B cell (primary cell): ENCODE measurements at regions not wholly inside any gene's neighbourhood (a gene's known extent, or its start where the extent isn't known, plus 50 kb on each side); places are given as distances from the start of the nearest gene placed in this dataset.

Experiments used
- ATAC-seq: fragments of 200-7000 bp; cut with Tn5 transposase; one replicate; pipeline ENCODE4 v1.10.0; 2021; ENCODE audit warnings: low read depth, mild to moderate bottlenecking, moderate number of reproducible peaks, moderate library complexity
- CTCF ChIA-PET: fragments of 350-600 bp; sonication (Branson Sonifier 250); formaldehyde crosslinking; loops from one replicate; lab custom pipeline; 2021; ENCODE audit warnings: antibody characterized with exemption, inconsistent platforms; lab: Charles Lee
- POLR2A ChIA-PET: fragments of 350-600 bp; sonication (Branson Sonifier 250); formaldehyde crosslinking; loops from one replicate; lab custom pipeline; 2021; ENCODE audit warnings: antibody characterized with exemption; lab: Charles Lee
- DNase-seq: peaks from one replicate; pipeline ENCODE4 v3.0.0; 2013
- H2AFZ ChIP-seq: 2 replicates; pipeline ENCODE4 v1.6.1; 2012; ENCODE audit warnings: mild to moderate bottlenecking, low read depth, low read length; ENCODE audit not compliant: insufficient read depth, poor library complexity, severe bottlenecking
- H3K27ac ChIP-seq, 2 donors: 1 replicate in 1 of 2; 2 replicates in 1 of 2; pipeline ENCODE4 v1.5.1; 2012 to 2013; ENCODE audit warnings: low read length in 2 of 2, mild to moderate bottlenecking in 2 of 2, moderate library complexity in 1 of 2
- H3K27me3 ChIP-seq, 4 experiments: fragments of 200-600 bp in 1 of 4; sonication (generic) in 1 of 4; replicated peaks in 1 of 4; 1 replicate in 2 of 4; 2 replicates in 2 of 4; pipeline versions ENCODE4 v1.6.1 to v1.7.0; 2013 to 2016; ENCODE audit warnings: low read length in 3 of 4, mild to moderate bottlenecking in 2 of 4, mixed read lengths in 1 of 4, moderate library complexity in 1 of 4; ENCODE audit not compliant: insufficient read depth in 4 of 4, control insufficient read depth in 3 of 4; ENCODE audit errors: control extremely low read depth in 1 of 4
- H3K36me3 ChIP-seq, 2 experiments: replicated peaks in 1 of 2; 1 replicate in 1 of 2; 2 replicates in 1 of 2; pipeline versions ENCODE4 v1.6.1 to v1.7.1; 2013; ENCODE audit warnings: low read length in 1 of 2; ENCODE audit not compliant: insufficient read depth in 2 of 2, control insufficient read depth in 1 of 2; ENCODE audit errors: control extremely low read depth in 1 of 2, extremely low read depth in 1 of 2
- H3K4me1 ChIP-seq, 2 donors: fragments of 200-600 bp in 1 of 2; sonication (generic) in 1 of 2; 1 replicate in 1 of 2; 2 replicates in 1 of 2; pipeline versions ENCODE4 v1.5.1 to v1.6.1; 2013 to 2017; ENCODE audit warnings: low read length in 2 of 2; ENCODE audit not compliant: control insufficient read depth in 2 of 2, insufficient read depth in 2 of 2
- H3K4me2 ChIP-seq: replicated peaks from 2 replicates; pipeline ENCODE3; 2012; ENCODE audit warnings: mild to moderate bottlenecking, low read depth, low read length; ENCODE audit not compliant: poor library complexity, severe bottlenecking
- H3K4me3 ChIP-seq, 5 experiments: fragments of 200-600 bp in 1 of 5; sonication (generic) in 1 of 5; 1 replicate in 3 of 5; 2 replicates in 2 of 5; pipeline versions ENCODE4 v1.5.1 to v1.7.0; 2011 to 2016; ENCODE audit warnings: low read length in 4 of 5, mild to moderate bottlenecking in 4 of 5, low read depth in 2 of 5, control low read depth in 1 of 5, moderate library complexity in 1 of 5; ENCODE audit not compliant: insufficient read depth in 1 of 5; ENCODE audit errors: control extremely low read depth in 1 of 5, extremely low read depth in 1 of 5
- H3K79me2 ChIP-seq: fragments of 200-600 bp; sonication (generic); one replicate; pipeline ENCODE4 v1.6.0; 2016; ENCODE audit warnings: low read length; ENCODE audit not compliant: control insufficient read depth, insufficient read depth
- H3K9ac ChIP-seq: fragments of 200-600 bp; sonication (generic); 2 replicates; pipeline ENCODE4 v1.6.1; 2017; ENCODE audit warnings: mild to moderate bottlenecking, low read length, moderate library complexity
- H3K9me3 ChIP-seq, 3 donors: one replicate each; pipeline versions ENCODE4 v1.6.1 to v1.7.1; 2013; ENCODE audit warnings: low read length in 2 of 3; ENCODE audit not compliant: control insufficient read depth in 2 of 3, insufficient read depth in 1 of 3; ENCODE audit errors: control extremely low read depth in 1 of 3
- H4K20me1 ChIP-seq: 2 replicates; pipeline ENCODE4 v1.6.0; 2012; ENCODE audit warnings: mild to moderate bottlenecking, low read length; ENCODE audit not compliant: insufficient read depth, control insufficient read depth, poor library complexity, severe bottlenecking
- H3K27ac Mint-ChIP-seq: one replicate; pipeline ENCODE4 v1.8.0; 2021; ENCODE audit warnings: mixed read lengths
- H3K27me3 Mint-ChIP-seq: one replicate; pipeline ENCODE4 v1.8.0; 2021; ENCODE audit warnings: mixed read lengths
- H3K4me1 Mint-ChIP-seq: one replicate; pipeline ENCODE4 v1.8.0; 2021; ENCODE audit warnings: mixed read lengths
- H3K4me3 Mint-ChIP-seq: one replicate; pipeline ENCODE4 v1.8.0; 2021; ENCODE audit warnings: mixed read lengths
- H3K9me3 Mint-ChIP-seq: one replicate; pipeline ENCODE4 v1.8.0; 2022; ENCODE audit warnings: mixed read lengths; ENCODE audit not compliant: insufficient read depth
- EZH2 ChIP-seq: IDR thresholded peaks from 2 replicates; pipeline ENCODE4 v1.6.1; 2012; ENCODE audit warnings: borderline replicate concordance, low read depth, mild to moderate bottlenecking, moderate library complexity, low read length; ENCODE audit not compliant: insufficient read depth, poor library complexity, severe bottlenecking
- WGBS: methylation state at CpG from one replicate; pipeline ENCODE4 v1.1.5; 2013; ENCODE audit warnings: missing lambda C conversion rate; ENCODE audit not compliant: insufficient coverage; 5-methylcytosine and 5-hydroxymethylcytosine counted together
- intact Hi-C: fragments of 100-400 bp; cut with micrococcal nuclease; formaldehyde crosslinking; loops from one replicate; pipeline ENCODE4 v1.10.0; 2022
- TF ChIP-seq, protein P1 (sequence below): fragments of 200-600 bp; IDR thresholded peaks from one replicate; pipeline ENCODE4 v1.8.0; 2022; ENCODE audit warnings: antibody characterized with exemption, mild to moderate bottlenecking

- Histone ChIP-seq H3K36me3 (no peaks in the 10 kb centered on the region), H3K27me3 (no peaks in the 10 kb centered on the region), H3K27ac (no peak overlapping the region), H2AFZ (no peak overlapping the region), H4K20me1 (no peaks in the 10 kb centered on the region), H3K9me3 (no peaks in the 10 kb centered on the region), H3K79me2 (no peaks in the 10 kb centered on the region), H3K4me3 (no peak overlapping the region), H3K9ac (no peak overlapping the region), H3K4me1 (no peaks in the 10 kb centered on the region), H3K4me2 (no peak overlapping the region)
- no peak for TF ChIP-seq EZH2
- TF ChIP-seq, protein P1, sequence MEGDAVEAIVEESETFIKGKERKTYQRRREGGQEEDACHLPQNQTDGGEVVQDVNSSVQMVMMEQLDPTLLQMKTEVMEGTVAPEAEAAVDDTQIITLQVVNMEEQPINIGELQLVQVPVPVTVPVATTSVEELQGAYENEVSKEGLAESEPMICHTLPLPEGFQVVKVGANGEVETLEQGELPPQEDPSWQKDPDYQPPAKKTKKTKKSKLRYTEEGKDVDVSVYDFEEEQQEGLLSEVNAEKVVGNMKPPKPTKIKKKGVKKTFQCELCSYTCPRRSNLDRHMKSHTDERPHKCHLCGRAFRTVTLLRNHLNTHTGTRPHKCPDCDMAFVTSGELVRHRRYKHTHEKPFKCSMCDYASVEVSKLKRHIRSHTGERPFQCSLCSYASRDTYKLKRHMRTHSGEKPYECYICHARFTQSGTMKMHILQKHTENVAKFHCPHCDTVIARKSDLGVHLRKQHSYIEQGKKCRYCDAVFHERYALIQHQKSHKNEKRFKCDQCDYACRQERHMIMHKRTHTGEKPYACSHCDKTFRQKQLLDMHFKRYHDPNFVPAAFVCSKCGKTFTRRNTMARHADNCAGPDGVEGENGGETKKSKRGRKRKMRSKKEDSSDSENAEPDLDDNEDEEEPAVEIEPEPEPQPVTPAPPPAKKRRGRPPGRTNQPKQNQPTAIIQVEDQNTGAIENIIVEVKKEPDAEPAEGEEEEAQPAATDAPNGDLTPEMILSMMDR, result no peak
- ChIA-PET CTCF (no interaction called here), POLR2A (no interaction called here)
- WGBS, result no CpG with 5 or more reads among the region's 3 CpGs
- no peaks in the 10 kb centered on the region for H3K4me1 Mint-ChIP-seq
- H3K27ac Mint-ChIP-seq, result no peak overlapping the region
- no peak for DNase-seq
- no peaks in the 10 kb centered on the region for H3K9me3 Mint-ChIP-seq
- no peaks in the 10 kb centered on the region for H3K27me3 Mint-ChIP-seq
- intact Hi-C loops, result no loop called here
- no peak overlapping the region for H3K4me3 Mint-ChIP-seq
- ATAC-seq, result no peak
Measured at GRCh38 chr3:147161833-147162232, 244.5 kb downstream of the ZIC4 start.

- ChIA-PET POLR2A (no interaction called here), CTCF (no interaction called here)
- intact Hi-C loops, result no loop called here
- ATAC-seq, result no peak
- no peak overlapping the region for H3K4me3 Mint-ChIP-seq
- no peak for DNase-seq
- Histone ChIP-seq H3K79me2 (no peaks in the 10 kb centered on the region), H3K27me3 (no peaks in the 10 kb centered on the region), H3K4me3 (no peak overlapping the region), H3K27ac (no peak overlapping the region), H3K4me2 (no peak overlapping the region), H4K20me1 (no peaks in the 10 kb centered on the region), H3K9me3 (no peaks in the 10 kb centered on the region), H3K9ac (no peak overlapping the region), H3K36me3 (no peaks in the 10 kb centered on the region), H3K4me1 (no peaks in the 10 kb centered on the region), H2AFZ (no peak overlapping the region)
- no peaks in the 10 kb centered on the region for H3K4me1 Mint-ChIP-seq
- H3K27ac Mint-ChIP-seq, result no peak overlapping the region
- no peak for TF ChIP-seq EZH2
- TF ChIP-seq, protein P1, result no peak
- H3K27me3 Mint-ChIP-seq, result no peaks in the 10 kb centered on the region
- no peaks in the 10 kb centered on the region for H3K9me3 Mint-ChIP-seq
Measured at GRCh38 chr3:147160984-147161383, 245.4 kb downstream of the ZIC4 start.
